HEK293 (cell line): ENCODE measurements at regions not wholly inside any gene's neighbourhood (a gene's known extent, or its start where the extent isn't known, plus 50 kb on each side); places are given as distances from the start of the nearest gene placed in this dataset.

Source experiments
- CTCF ChIA-PET: fragments of 350-600 bp; formaldehyde crosslinking; extraction: SDS; loops from one replicate; lab custom pipeline; 2021; ENCODE audit warnings: antibody characterized with exemption; lab: Yijun Ruan, JAX
- POLR2A ChIA-PET: fragments of 300-600 bp; formaldehyde crosslinking; extraction: SDS; loops from one replicate; lab custom pipeline; 2020; ENCODE audit warnings: antibody characterized with exemption, inconsistent platforms; lab: Yijun Ruan, JAX
- H3K27ac ChIP-seq: fragments of 200-500 bp; sonication (Bioruptor generic); 2 replicates; pipeline ENCODE4 v1.5.1; 2014; ENCODE audit warnings: low read depth, low read length, control low read depth, inconsistent platforms; ENCODE audit errors: extremely low read depth
- H3K36me3 ChIP-seq, 2 experiments: fragments of 200-500 bp in 1 of 2; sonication (Bioruptor generic) in 1 of 2; 1 replicate in 1 of 2; 2 replicates in 1 of 2; pipeline ENCODE4 v1.5.1; 2014 to 2017; ENCODE audit warnings: inconsistent platforms in 2 of 2, low read length in 2 of 2; ENCODE audit not compliant: control insufficient read depth in 2 of 2, insufficient read depth in 1 of 2
- H3K4me1 ChIP-seq: fragments of 200-500 bp; sonication (Bioruptor generic); 2 replicates; pipeline ENCODE4 v1.5.1; 2014; ENCODE audit warnings: mild to moderate bottlenecking, low read length, inconsistent platforms; ENCODE audit not compliant: control insufficient read depth, insufficient read depth
- H3K4me3 ChIP-seq: 2 replicates; pipeline ENCODE4 v1.5.1; 2011; ENCODE audit warnings: low read depth, mild to moderate bottlenecking, control low read depth, low read length, moderate library complexity
- H3K9me3 ChIP-seq: fragments of 200-500 bp; sonication (Bioruptor generic); 2 replicates; pipeline ENCODE4 v1.5.1; 2014; ENCODE audit warnings: low read depth, low read length, inconsistent platforms; ENCODE audit not compliant: control insufficient read depth, insufficient read depth
- BCL11B ChIP-seq: fragments of 450-650 bp; formaldehyde crosslinking; IDR thresholded peaks from 2 replicates; pipeline ENCODE4 v1.5.1; 2016; ENCODE audit warnings: low read depth, missing biosample characterization, missing genetic modification characterization
- HOXC10 ChIP-seq: sonication (generic); formaldehyde crosslinking; IDR thresholded peaks from 2 replicates; pipeline ENCODE4 v1.8.1; 2023; ENCODE audit warnings: mild to moderate bottlenecking, missing genetic modification reagents
- SP7 ChIP-seq: fragments of 450-650 bp; formaldehyde crosslinking; IDR thresholded peaks from 2 replicates; pipeline ENCODE4 v1.5.1; 2016; ENCODE audit warnings: missing biosample characterization, missing genetic modification characterization
- TRIM28 ChIP-seq: IDR thresholded peaks from 2 replicates; pipeline ENCODE4 v1.6.1; 2011; ENCODE audit warnings: low read length, control low read depth, borderline replicate concordance
- ZBTB21 ChIP-seq: fragments of 450-650 bp; formaldehyde crosslinking; IDR thresholded peaks from 2 replicates; pipeline ENCODE4 v1.5.1; 2017; ENCODE audit warnings: missing biosample characterization, missing genetic modification characterization
- ZFP69B ChIP-seq: fragments of 450-650 bp; formaldehyde crosslinking; IDR thresholded peaks from 2 replicates; pipeline ENCODE4 v1.5.1; 2016; ENCODE audit warnings: missing biosample characterization, missing genetic modification characterization
- ZNF23 ChIP-seq: fragments of 450-650 bp; formaldehyde crosslinking; IDR thresholded peaks from 2 replicates; pipeline ENCODE4 v1.5.1; 2016; ENCODE audit warnings: missing biosample characterization, missing genetic modification characterization, borderline replicate concordance
- ZNF239 ChIP-seq: fragments of 450-650 bp; formaldehyde crosslinking; IDR thresholded peaks from 2 replicates; pipeline ENCODE4 v1.5.1; 2016; ENCODE audit warnings: missing biosample characterization, missing genetic modification characterization
- ZNF292 ChIP-seq: fragments of 450-650 bp; formaldehyde crosslinking; IDR thresholded peaks from 2 replicates; pipeline ENCODE4 v1.5.1; 2016; ENCODE audit warnings: low read depth, missing biosample characterization, missing genetic modification characterization, borderline replicate concordance
- ZNF510 ChIP-seq: fragments of 450-650 bp; formaldehyde crosslinking; IDR thresholded peaks from 2 replicates; pipeline ENCODE4 v1.5.1; 2018; ENCODE audit warnings: mild to moderate bottlenecking, missing genetic modification characterization, missing biosample characterization; ENCODE audit not compliant: insufficient replicate concordance
- ZNF624 ChIP-seq: fragments of 450-650 bp; formaldehyde crosslinking; IDR thresholded peaks from 2 replicates; pipeline ENCODE4 v1.5.1; 2017; ENCODE audit warnings: missing biosample characterization, missing genetic modification characterization
- ZNF76 ChIP-seq: fragments of 450-650 bp; formaldehyde crosslinking; IDR thresholded peaks from 2 replicates; pipeline ENCODE4; 2016; ENCODE audit warnings: low read depth, missing biosample characterization, missing genetic modification characterization, borderline replicate concordance
- TF ChIP-seq, protein P1 (sequence below): fragments of 450-650 bp; formaldehyde crosslinking; IDR thresholded peaks from 2 replicates; pipeline ENCODE4 v1.5.1; 2016; ENCODE audit warnings: missing biosample characterization, missing genetic modification characterization, borderline replicate concordance
- TF ChIP-seq, protein P2 (sequence below): fragments of 450-650 bp; formaldehyde crosslinking; IDR thresholded peaks from 2 replicates; pipeline ENCODE4 v1.5.1; 2016; ENCODE audit warnings: missing biosample characterization, missing genetic modification characterization
- TF ChIP-seq, protein P3 (sequence below): fragments of 450-650 bp; formaldehyde crosslinking; IDR thresholded peaks from 2 replicates; pipeline ENCODE4 v1.5.1; 2016; ENCODE audit warnings: missing biosample characterization, missing genetic modification characterization
- TF ChIP-seq, protein P4 (sequence below): fragments of 450-650 bp; formaldehyde crosslinking; IDR thresholded peaks from 2 replicates; pipeline ENCODE4 v1.5.1; 2016; ENCODE audit warnings: missing biosample characterization, missing genetic modification characterization
- TF ChIP-seq, protein P5 (sequence below): fragments of 450-650 bp; formaldehyde crosslinking; IDR thresholded peaks from 2 replicates; pipeline ENCODE4 v1.5.1; 2016; ENCODE audit warnings: missing biosample characterization, missing genetic modification characterization
- TF ChIP-seq, protein P6 (sequence below): fragments of 450-650 bp; formaldehyde crosslinking; IDR thresholded peaks from 2 replicates; pipeline ENCODE4 v1.5.1; 2016; ENCODE audit warnings: missing biosample characterization, missing genetic modification characterization
- TF ChIP-seq, protein P7 (sequence below): sonication (generic); formaldehyde crosslinking; IDR thresholded peaks from 2 replicates; pipeline ENCODE4 v1.8.1; 2022; ENCODE audit warnings: mild to moderate bottlenecking, moderate library complexity, missing genetic modification reagents
- TF ChIP-seq, protein P8 (sequence below): fragments of 450-650 bp; formaldehyde crosslinking; IDR thresholded peaks from 2 replicates; pipeline ENCODE4 v1.5.1; 2017; ENCODE audit warnings: missing biosample characterization, missing genetic modification characterization

DNA sequence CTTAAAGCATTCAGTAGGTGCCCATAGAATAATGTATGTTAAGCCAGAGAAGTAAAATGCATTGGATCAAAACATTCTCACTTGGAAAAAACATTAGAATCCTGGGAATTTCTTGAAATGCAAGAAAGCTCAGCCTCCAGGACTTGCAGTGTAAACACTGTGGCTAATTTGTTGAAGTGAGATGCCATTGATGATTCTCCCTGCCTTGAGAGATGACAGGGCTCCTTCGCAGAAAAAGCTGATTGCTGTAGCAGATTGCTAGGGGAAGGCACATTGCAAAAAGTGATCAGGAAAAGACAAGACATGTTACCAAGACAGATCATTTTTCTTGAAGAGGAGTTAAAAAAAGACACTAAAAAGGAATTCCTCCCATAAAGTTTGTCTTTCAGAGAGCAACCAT is 204.2 kb upstream of the HMGA2 start:
- H3K4me1 ChIP-seq, result peaks cover 6% of the 10 kb centered on the region; the same call in 1 of the 2 replicates
- CTCF ChIA-PET, result interaction anchor here (0.9 to 1.2 kb wide), 2 partner anchors 17 to 18 kb away, joined by 3 read pairs; no protein-coding TSS in a partner anchor
- POLR2A ChIA-PET, result no interaction called here

DNA sequence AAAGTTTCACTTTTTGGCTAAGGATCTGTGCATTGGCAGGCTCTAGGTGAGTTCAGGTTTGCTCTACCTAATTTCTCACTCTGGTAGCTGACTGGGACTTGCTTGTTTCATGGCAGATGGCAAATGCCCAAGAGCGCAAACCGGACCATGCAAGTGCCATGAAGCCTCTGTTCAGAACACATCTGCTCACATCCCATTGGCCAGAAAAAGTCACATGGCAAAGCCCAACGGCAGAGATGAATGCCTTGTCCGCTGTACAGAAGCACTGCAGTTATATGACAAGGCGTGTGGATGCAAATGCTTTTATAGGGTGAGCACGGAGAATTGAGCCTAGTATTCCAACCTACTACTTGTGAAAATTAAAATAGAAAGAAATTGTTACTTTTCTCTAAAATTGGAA is 202.2 kb upstream of the HMGA2 start:
- Histone ChIP-seq H3K4me3 (no peak overlapping the region), H3K27ac (no peak overlapping the region), H3K4me1 (peaks cover 6% of the 10 kb centered on the region; the same call in 1 of the 2 replicates), H3K36me3 (no peaks in the 10 kb centered on the region), H3K9me3 (no peaks in the 10 kb centered on the region)
- CTCF ChIA-PET, result interaction anchor here (0.6 to 1.0 kb wide), 3 partner anchors 10 to 129 kb away, joined by 3 to 6 read pairs (median 3); no protein-coding TSS in a partner anchor
- POLR2A ChIA-PET, result no interaction called here
- no peak for TF ChIP-seq TRIM28
- no peak for TF ChIP-seq ZNF510 (tag by site-specific recombination)
- TF ChIP-seq, protein P1, sequence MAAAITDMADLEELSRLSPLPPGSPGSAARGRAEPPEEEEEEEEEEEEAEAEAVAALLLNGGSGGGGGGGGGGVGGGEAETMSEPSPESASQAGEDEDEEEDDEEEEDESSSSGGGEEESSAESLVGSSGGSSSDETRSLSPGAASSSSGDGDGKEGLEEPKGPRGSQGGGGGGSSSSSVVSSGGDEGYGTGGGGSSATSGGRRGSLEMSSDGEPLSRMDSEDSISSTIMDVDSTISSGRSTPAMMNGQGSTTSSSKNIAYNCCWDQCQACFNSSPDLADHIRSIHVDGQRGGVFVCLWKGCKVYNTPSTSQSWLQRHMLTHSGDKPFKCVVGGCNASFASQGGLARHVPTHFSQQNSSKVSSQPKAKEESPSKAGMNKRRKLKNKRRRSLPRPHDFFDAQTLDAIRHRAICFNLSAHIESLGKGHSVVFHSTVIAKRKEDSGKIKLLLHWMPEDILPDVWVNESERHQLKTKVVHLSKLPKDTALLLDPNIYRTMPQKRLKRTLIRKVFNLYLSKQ (tag by site-specific recombination), result no peak
- TF ChIP-seq ZFP69B (tag by site-specific recombination), result no peak
- TF ChIP-seq BCL11B, result no peak
- no peak for TF ChIP-seq HOXC10
- TF ChIP-seq, protein P2, sequence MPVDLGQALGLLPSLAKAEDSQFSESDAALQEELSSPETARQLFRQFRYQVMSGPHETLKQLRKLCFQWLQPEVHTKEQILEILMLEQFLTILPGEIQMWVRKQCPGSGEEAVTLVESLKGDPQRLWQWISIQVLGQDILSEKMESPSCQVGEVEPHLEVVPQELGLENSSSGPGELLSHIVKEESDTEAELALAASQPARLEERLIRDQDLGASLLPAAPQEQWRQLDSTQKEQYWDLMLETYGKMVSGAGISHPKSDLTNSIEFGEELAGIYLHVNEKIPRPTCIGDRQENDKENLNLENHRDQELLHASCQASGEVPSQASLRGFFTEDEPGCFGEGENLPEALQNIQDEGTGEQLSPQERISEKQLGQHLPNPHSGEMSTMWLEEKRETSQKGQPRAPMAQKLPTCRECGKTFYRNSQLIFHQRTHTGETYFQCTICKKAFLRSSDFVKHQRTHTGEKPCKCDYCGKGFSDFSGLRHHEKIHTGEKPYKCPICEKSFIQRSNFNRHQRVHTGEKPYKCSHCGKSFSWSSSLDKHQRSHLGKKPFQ (tag by site-specific recombination), result no peak
- no peak for TF ChIP-seq ZNF292 (tag by site-specific recombination)
- TF ChIP-seq SP7 (tag by site-specific recombination), result no peak

More for the DNA sequence above, 204.2 kb upstream of the HMGA2 start:
- Histone ChIP-seq H3K36me3 (no peaks in the 10 kb centered on the region), H3K27ac (no peak overlapping the region), H3K4me3 (no peak overlapping the region), H3K9me3 (no peaks in the 10 kb centered on the region)
- TF ChIP-seq, protein P3, sequence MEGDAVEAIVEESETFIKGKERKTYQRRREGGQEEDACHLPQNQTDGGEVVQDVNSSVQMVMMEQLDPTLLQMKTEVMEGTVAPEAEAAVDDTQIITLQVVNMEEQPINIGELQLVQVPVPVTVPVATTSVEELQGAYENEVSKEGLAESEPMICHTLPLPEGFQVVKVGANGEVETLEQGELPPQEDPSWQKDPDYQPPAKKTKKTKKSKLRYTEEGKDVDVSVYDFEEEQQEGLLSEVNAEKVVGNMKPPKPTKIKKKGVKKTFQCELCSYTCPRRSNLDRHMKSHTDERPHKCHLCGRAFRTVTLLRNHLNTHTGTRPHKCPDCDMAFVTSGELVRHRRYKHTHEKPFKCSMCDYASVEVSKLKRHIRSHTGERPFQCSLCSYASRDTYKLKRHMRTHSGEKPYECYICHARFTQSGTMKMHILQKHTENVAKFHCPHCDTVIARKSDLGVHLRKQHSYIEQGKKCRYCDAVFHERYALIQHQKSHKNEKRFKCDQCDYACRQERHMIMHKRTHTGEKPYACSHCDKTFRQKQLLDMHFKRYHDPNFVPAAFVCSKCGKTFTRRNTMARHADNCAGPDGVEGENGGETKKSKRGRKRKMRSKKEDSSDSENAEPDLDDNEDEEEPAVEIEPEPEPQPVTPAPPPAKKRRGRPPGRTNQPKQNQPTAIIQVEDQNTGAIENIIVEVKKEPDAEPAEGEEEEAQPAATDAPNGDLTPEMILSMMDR, result no peak
- TF ChIP-seq ZNF23 (tag by site-specific recombination) (no peak), ZNF624 (tag by site-specific recombination) (no peak), ZNF76 (tag by site-specific recombination) (no peak), ZBTB21 (tag by site-specific recombination) (no peak), ZNF239 (tag by site-specific recombination) (no peak)
- TF ChIP-seq, protein P4, sequence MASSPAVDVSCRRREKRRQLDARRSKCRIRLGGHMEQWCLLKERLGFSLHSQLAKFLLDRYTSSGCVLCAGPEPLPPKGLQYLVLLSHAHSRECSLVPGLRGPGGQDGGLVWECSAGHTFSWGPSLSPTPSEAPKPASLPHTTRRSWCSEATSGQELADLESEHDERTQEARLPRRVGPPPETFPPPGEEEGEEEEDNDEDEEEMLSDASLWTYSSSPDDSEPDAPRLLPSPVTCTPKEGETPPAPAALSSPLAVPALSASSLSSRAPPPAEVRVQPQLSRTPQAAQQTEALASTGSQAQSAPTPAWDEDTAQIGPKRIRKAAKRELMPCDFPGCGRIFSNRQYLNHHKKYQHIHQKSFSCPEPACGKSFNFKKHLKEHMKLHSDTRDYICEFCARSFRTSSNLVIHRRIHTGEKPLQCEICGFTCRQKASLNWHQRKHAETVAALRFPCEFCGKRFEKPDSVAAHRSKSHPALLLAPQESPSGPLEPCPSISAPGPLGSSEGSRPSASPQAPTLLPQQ, result no peak
- TF ChIP-seq, protein P5, sequence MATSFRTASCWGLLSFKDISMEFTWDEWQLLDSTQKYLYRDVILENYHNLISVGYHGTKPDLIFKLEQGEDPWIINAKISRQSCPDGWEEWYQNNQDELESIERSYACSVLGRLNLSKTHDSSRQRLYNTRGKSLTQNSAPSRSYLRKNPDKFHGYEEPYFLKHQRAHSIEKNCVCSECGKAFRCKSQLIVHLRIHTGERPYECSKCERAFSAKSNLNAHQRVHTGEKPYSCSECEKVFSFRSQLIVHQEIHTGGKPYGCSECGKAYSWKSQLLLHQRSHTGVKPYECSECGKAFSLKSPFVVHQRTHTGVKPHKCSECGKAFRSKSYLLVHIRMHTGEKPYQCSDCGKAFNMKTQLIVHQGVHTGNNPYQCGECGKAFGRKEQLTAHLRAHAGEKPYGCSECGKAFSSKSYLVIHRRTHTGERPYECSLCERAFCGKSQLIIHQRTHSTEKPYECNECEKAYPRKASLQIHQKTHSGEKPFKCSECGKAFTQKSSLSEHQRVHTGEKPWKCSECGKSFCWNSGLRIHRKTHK, result no peak
- TF ChIP-seq, protein P6, sequence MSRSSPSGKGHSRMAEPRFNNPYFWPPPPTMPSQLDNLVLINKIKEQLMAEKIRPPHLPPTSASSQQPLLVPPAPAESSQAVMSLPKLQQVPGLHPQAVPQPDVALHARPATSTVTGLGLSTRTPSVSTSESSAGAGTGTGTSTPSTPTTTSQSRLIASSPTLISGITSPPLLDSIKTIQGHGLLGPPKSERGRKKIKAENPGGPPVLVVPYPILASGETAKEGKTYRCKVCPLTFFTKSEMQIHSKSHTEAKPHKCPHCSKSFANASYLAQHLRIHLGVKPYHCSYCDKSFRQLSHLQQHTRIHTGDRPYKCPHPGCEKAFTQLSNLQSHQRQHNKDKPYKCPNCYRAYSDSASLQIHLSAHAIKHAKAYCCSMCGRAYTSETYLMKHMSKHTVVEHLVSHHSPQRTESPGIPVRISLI, result no peak
- TF ChIP-seq, protein P7, sequence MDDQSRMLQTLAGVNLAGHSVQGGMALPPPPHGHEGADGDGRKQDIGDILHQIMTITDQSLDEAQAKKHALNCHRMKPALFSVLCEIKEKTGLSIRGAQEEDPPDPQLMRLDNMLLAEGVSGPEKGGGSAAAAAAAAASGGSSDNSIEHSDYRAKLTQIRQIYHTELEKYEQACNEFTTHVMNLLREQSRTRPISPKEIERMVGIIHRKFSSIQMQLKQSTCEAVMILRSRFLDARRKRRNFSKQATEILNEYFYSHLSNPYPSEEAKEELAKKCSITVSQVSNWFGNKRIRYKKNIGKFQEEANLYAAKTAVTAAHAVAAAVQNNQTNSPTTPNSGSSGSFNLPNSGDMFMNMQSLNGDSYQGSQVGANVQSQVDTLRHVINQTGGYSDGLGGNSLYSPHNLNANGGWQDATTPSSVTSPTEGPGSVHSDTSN, result no peak
- TF ChIP-seq, protein P8, sequence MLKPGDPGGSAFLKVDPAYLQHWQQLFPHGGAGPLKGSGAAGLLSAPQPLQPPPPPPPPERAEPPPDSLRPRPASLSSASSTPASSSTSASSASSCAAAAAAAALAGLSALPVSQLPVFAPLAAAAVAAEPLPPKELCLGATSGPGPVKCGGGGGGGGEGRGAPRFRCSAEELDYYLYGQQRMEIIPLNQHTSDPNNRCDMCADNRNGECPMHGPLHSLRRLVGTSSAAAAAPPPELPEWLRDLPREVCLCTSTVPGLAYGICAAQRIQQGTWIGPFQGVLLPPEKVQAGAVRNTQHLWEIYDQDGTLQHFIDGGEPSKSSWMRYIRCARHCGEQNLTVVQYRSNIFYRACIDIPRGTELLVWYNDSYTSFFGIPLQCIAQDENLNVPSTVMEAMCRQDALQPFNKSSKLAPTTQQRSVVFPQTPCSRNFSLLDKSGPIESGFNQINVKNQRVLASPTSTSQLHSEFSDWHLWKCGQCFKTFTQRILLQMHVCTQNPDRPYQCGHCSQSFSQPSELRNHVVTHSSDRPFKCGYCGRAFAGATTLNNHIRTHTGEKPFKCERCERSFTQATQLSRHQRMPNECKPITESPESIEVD (tag by site-specific recombination), result no peak
